Epithelial cell of esophagus (primary cell): ENCODE measurements at regions not wholly inside any gene's neighbourhood (a gene's known extent, or its start where the extent isn't known, plus 50 kb on each side); places are given as distances from the start of the nearest gene placed in this dataset.
"Not testable (repeated sequence)": the region's sequence is repeated elsewhere in the genome, so short reads cannot be mapped to it uniquely, and the experiment has no call there.

Source experiments
- DNase-seq: peaks from one replicate; pipeline ENCODE4 v3.0.0; 2010; ENCODE audit warnings: low read depth
- H3K4me3 ChIP-seq: 2 replicates; pipeline ENCODE4 v1.5.1; 2011; ENCODE audit warnings: mild to moderate bottlenecking, low read length, control low read depth
- CTCF ChIP-seq: IDR thresholded peaks from 2 replicates; pipeline ENCODE4 v1.5.1; 2011; ENCODE audit warnings: low read depth, mild to moderate bottlenecking, low read length, control low read depth, inconsistent platforms; ENCODE audit not compliant: insufficient read depth; ENCODE audit errors: missing control alignments

- not testable (repeated sequence) for H3K4me3 ChIP-seq, DNase-seq
Observed at GRCh38 chr16:22572331-22573224, 61.9 kb downstream of the NPIPB5 start.

GRCh38 chr16:22573225-22573530, 62.5 kb downstream of the NPIPB5 start:
- not testable (repeated sequence) for DNase-seq, H3K4me3 ChIP-seq

GRCh38 chr16:22576506-22576905, 65.8 kb downstream of the NPIPB5 start:
- DNase-seq, result not testable (repeated sequence)

DNA sequence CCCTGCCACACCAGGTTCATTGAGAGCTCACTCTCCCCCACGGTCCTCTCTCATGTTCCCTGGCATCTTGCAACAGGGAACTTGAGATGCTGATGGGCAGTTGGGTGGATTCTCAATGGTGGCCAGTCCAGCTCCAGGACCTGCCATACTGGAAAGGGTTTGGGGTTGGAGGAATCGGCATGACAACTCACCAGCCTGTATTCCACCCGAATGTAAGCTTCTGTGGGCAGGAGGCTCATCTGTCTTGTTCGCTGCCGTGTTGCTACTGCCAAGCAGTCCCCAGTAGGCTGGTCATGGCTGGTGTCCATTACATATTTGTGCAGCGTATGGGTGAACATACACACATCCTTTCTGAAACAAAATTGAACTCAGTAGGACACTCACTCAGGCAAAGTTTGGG, 72.5 kb downstream of the NPIPB5 start:
- H3K4me3 ChIP-seq, DNase-seq: not testable (repeated sequence)

More at GRCh38 chr16:22576506-22576905, 65.8 kb downstream of the NPIPB5 start:
- H3K4me3 ChIP-seq, result not testable (repeated sequence)

GRCh38 chr16:22584459-22584858, 73.8 kb downstream of the NPIPB5 start:
- not testable (repeated sequence) for DNase-seq

GRCh38 chr16:22584941-22585340, 74.2 kb downstream of the NPIPB5 start:
- not testable (repeated sequence) for H3K4me3 ChIP-seq, DNase-seq

More at GRCh38 chr16:22584459-22584858, 73.8 kb downstream of the NPIPB5 start:
- not testable (repeated sequence) for H3K4me3 ChIP-seq

DNA sequence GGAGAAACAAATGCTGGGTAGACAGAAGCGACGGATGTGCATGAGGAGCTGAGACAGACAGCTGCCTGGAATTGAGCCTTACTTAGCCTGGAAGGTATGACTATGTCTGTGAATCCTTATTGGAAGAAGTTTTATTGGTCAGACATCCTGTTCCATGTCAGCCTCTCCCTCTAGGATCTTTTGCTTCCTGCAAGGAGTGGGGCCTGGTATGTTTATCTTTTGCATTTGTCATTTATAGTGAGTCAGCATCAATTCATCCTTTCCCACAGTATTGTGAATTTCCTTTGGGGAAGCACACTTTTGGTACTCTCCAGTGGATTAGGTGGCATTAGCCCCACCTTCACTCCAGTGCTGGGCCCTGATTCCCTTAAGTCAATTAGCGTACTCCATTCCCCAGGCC, 74.7 kb downstream of the NPIPB5 start:
- peak; percentile 92 for DNase-seq
- not testable (repeated sequence) for H3K4me3 ChIP-seq

DNA sequence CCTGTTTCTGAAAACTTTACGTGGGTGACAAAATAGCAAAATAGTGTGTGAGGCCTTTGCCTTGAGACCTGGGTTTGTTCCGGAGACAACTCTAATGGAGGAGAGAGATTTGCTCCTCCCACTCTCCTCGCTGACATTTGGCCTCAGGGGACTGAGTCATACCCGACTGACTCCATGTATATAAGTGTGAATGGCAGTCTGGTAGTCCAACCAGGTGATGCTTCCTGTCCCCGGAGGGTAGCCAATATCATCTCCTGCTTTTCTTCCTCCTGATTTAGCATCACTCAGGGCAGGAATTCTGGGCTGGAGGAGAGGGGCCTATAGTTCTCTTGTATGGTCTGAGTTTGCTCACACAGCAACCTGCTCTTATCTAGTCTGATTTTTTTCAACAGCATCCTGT, 76.0 kb downstream of the NPIPB5 start:
- DNase-seq, H3K4me3 ChIP-seq: not testable (repeated sequence)

DNA sequence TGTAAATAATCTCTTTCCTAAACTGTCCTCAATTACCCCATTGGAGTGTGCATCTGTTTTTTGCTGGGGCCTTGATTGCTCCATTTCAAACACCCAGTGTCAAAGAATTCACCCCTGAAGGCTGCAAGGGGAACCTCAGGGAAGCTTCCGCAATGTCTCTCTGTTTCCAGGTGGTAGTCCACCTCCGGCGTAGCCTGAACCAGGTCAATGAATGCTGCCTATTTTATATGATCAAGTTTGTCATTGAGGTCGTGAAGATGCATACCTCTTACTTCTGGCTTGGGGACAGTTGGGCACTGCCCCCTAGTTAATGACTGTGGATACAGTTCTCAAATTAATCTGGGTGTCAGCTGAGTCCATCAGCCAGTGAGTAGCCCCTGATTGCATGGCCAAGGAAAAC, 79.1 kb downstream of the NPIPB5 start:
- DNase-seq, result not testable (repeated sequence)

DNA sequence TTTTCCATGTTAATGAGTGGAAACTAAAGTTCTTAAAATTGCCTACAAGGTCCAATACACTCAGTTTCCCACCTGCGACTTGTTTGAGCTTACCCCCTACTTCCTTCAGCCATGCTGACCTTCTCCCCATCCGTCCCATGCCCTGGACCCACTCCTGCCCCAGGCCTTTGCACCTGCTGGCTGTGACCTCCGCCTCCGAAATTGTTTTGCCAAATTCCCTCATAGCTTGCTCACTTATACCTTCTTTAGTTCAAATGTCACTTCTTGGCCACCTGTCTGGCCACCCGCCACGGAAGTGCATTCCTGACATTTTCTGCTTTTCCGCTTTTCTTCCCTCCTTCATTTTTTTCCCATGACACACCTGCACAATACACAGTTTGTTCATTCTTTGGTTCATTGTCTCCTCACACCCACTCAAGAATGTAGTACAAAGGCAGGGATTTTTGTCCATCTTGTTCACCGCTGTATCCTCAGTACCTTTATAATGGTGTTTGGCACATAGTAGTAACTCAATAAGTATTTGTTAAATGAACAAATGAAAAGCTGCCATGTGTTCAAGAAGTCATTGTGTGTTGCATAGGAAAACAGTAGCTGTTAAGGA, 85.9 kb downstream of the NPIPB5 start:
- DNase-seq, H3K4me3 ChIP-seq: not testable (repeated sequence)

More for the DNA sequence above, 79.1 kb downstream of the NPIPB5 start:
- H3K4me3 ChIP-seq, result not testable (repeated sequence)

DNA sequence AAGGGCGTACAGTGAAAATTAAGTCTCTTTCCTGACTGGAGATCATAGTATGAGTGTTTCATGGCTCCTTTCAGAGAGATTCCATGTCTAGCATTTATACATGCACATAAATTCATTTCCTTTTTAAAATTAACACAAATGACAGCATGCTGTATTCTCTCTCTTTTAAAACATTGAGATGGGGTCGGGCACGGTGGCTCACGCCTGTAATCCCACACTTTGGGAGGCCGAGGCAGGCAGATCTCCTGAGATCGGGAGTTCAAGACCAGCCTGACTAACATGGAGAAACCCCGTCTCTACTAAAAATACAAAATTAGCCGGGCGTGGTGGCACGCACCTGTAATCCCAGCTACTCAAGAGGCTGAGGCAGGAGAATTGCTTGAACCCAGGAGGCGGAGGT, 93.1 kb downstream of the NPIPB5 start:
- DNase-seq, H3K4me3 ChIP-seq: not testable (repeated sequence)

- H3K4me3 ChIP-seq, DNase-seq: not testable (repeated sequence)
Observed at GRCh38 chr16:22606619-22607018, 95.9 kb downstream of the NPIPB5 start.

- not testable (repeated sequence) for DNase-seq, H3K4me3 ChIP-seq
Observed at GRCh38 chr16:22609798-22610197, 99.1 kb downstream of the NPIPB5 start.

GRCh38 chr16:22611128-22611527, 100.4 kb downstream of the NPIPB5 start:
- H3K4me3 ChIP-seq, DNase-seq: not testable (repeated sequence)

DNA sequence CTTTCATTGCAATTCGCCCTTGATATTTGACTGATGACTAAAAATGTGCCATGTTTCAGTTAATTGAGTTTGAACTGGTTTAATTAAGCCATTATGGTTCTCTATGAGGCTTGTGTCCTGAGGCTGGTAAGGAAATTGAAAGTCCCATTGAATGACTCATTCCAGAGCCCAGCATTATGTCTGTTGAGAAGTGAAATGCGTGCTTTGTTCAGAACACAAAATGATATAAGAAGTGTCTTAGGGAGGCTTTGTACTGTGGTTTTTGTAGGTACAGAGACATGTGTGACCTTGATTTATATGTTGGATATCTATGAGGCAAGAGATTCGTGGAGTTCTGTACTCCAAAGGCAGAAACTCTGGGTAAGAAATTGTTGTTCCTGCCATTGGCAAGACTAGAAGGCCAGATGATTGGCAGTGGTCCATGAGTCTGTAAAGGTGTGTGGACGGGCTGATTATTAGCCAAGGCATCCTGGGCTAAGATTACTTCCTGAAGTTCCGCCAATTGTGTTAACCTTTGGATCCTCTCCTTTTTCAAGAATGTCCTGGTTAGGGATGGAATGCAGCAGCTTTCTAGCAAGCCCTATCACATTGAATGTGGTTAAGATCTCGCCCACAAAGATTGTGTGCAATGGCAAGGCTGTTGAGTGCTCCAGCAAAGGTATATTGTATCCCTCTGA, 103.7 kb downstream of the NPIPB5 start:
- DNase-seq, result peak; percentile 81
- H3K4me3 ChIP-seq, result no peak overlapping the region
- no peak for TF ChIP-seq CTCF
